Stimulated activated CD4-positive, alpha-beta T cell treated with anti-CD3 and anti-CD28 coated beads, Interleukin-15, amount 100 ng/mL, for 1 hour (primary cell): ENCODE measurements at regions not wholly inside any gene's neighbourhood (a gene's known extent, or its start where the extent isn't known, plus 50 kb on each side); places are given as distances from the start of the nearest gene placed in this dataset.

Experiments
- DNase-seq, 2 donors: peaks; one replicate each; pipeline ENCODE4 v3.0.0-alpha.2; 2020; ENCODE audit warnings: low read depth in 1 of 2, low spot score in 1 of 2

DNA sequence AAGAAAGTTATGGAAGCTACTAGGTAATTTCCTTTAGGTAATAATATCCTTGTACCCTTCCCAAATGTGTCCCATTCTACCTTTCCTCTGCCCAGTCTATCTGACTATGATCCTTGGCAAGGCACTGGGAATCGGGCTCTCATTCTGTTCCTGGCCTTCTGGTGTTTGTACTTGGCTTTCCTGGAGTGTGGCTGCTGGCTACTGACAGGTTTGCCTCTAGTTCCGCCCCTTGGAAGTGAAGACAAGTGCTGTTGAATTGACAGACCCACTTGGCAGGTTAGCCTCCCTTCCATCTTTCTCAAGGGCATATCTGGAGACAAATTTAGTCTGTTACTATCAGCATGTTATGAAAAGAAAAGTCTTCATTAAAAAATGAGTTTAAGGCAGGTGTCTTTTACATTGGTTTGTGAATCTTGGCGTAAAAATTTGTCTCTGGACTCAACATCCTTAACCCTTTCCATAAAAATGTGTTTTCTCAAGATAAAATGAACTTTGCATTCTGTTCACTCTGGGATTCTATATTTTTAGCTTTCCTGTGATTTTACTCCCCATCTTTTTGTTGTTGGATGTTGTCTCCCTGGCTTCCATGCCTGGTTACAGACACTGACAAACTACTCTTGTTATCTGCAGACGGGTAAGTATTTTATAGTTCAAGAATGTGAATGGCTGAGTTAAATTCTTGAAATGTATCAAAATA is 287.4 kb upstream of the PDGFD start:
- no peak for DNase-seq

DNA sequence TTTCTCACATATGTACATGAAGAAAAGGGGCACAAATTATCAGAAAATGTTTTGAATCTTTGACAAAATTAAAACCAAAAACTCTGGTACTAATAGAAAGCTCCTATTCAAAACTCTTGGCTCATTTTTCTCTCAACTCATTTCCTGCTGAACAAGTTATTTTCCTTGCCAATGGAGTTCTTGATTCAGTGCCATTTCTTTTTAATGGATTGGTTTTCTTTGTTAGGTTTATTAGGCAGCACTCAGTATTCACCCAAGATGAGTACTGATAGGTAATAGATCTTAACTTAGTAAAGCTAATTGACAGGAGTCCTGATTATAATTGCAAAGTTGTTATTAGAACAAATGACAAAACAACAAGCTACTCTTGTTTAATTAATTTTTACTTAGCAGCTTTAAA is 279.4 kb upstream of the PDGFD start:
- DNase-seq = no peak

DNA sequence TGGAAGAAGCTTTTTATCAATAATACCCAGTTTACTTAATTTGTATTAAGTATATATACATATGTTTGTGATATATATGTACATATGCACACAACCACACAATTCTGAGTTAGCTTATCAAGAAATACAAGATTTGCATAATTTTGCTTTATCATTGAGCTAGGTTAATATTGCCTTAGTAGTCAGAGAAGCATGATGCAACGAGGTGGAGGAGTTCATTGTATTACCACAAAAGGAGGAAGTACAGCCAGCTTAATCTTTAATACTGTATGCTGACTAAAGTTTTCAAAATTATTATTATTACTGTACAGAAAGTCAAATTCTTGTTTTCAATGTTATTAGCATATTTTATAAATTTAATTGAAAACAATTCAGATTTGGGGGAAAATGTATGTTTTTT is 278.4 kb upstream of the PDGFD start:
- no peak for DNase-seq

DNA sequence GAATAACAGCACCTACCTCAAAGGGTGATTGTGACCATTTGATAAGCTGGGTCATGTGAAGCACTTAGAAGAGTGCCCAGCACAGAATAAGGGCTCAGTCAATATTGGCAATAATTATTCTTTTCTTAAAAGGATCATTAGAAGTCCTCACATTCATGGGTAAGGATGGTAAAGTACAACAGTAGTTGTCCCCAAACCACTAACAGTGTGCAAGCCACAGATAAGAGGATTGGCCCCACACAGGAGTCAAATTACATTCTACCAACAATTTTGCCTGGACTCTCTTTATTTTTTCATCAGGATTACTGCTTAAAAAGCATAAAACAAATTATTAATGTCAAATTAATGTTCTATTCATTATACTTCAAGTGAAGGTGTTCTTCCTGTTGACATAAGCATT is 271.5 kb upstream of the PDGFD start:
- DNase-seq = no peak

DNA sequence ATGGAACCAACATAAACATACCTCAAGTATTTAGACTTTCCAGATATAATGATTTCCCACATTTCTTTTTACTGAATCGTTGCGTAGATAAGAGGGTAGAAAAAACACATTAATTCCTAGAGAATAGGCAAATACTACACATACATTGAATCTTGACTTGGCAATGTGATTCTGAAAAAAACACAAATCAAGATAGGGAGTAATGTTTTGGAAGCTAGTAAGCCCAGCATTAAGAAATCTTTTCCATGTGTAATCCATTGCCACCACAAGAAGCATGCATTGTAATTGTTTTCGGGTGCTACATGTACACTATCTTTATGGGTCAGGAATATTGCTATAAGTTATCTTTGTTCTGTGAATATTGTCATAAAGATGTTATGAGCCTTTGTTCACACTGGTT is 269.8 kb upstream of the PDGFD start:
- DNase-seq = no peak

DNA sequence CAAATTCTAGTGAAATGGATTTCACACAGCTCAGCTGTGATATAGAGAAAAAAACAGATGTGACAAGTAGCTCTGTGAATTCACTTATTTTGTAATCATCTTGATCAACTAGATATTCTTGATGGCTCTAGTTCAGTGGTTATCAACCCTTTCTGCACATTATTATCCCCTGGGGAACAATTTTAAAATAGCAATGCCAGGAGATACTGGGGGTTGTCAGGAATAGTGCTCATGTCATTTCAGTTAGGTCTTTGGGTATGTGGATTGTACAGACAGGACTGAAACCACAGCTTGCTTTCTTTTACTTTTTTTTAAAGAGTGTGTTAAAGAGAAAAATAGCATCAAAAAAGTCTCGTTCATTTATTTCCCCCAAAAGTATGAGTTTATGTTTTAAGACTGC is 269.0 kb upstream of the PDGFD start:
- no peak for DNase-seq

DNA sequence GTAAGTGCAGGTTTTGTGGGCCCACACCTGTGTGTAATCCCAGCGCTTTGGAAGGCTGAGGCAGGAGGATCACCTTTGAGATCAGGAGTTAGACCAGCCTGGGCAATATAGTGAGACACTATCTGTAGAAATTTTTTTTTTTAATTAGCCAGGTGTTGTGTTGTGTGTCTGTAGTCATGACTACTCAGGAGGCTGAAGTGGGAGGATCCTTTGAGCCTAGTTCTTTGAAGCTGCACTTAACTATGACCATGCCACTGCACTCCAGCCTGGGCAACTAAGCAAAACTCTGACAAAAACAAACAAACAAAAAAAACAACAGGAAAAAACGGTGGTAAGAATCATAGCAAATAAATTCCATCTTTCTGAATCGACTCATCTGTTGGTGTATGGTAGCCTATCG is 268.6 kb upstream of the PDGFD start:
- no peak for DNase-seq

DNA sequence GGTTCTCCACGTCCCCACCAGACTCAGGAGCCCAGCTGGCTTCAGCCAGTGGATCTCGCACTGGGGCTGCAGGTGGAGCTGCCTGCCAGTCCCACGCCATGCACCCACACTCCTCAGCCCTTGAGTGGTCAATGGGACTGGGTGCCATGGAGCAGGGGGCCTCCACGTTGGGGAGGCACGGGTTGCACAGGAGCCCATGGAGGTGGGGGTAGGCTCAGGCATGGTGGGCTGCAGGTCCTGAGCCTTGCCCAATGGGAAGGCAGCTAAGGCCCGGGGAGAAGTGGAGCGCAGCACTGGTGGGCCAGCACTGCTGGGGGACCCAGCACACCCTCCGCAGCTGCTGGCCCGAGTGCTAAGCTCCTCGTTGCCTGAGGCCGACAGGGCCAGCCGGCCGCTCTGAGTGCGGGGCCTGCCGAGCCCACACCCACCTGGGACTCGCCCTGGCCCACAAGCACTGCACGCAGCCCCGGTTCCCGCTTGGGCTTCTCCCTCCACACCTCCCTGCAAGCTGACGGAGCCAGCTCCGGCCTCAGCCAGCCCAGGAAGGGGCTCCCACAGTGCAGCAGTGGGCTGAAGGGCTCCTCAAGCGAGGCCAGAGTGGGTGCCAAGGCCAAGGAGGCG is 258.5 kb upstream of the PDGFD start:
- no peak for DNase-seq

DNA sequence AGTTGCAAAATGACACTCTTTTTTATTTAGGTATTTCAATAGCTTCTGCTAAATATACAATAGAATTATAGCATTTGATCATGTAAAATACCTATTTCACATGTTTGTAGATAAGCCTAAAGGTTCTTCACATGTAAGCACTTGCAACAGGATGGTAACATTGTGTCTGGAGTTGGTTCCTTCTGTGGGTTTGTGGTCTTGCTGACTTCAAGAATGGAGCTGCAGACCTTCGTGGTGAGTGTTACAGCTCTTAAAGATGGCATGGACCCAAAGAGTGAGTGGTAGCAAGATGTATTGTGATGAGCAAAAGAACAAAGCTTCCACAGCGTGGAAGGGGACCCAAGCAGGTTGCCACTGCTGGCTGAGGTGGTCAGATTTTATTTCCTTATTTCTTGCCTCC is 246.4 kb upstream of the PDGFD start:
- DNase-seq = no peak

DNA sequence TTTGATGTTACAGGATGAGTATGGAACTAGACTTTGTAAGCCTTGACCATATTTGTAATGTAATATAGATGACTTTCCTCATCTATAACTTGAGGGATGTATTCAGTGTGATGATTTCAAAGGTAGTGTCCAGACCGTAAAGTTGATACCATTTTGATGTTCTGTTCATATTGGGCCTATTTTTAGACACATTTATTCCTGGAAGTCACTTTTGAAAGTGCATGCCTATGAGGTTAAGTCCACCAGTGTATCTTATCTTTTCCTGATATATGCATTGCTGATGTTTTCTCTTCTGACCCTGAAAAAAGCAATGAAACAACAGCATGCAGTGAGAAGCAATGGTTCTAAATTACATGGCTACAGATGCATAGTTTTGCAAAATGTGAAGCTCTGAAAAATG is 244.7 kb upstream of the PDGFD start:
- DNase-seq = no peak

DNA sequence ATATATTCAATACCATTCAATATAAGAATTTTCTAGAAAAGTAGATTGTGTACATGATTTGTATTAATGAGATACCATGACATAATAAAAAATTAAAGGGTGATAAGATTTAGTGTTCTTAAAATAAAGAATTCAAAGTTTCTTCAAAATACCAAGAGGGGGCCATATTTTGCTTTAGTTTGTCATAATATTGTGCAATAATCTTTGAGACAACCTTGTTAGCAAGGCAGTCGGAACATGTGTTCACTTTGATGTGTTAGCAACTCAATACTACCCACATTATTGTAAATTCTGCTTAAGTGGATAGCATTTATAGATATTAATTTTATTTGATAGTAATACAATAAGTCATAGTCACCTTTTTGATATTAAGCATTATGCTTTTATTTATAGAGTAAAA is 241.3 kb upstream of the PDGFD start:
- no peak for DNase-seq

DNA sequence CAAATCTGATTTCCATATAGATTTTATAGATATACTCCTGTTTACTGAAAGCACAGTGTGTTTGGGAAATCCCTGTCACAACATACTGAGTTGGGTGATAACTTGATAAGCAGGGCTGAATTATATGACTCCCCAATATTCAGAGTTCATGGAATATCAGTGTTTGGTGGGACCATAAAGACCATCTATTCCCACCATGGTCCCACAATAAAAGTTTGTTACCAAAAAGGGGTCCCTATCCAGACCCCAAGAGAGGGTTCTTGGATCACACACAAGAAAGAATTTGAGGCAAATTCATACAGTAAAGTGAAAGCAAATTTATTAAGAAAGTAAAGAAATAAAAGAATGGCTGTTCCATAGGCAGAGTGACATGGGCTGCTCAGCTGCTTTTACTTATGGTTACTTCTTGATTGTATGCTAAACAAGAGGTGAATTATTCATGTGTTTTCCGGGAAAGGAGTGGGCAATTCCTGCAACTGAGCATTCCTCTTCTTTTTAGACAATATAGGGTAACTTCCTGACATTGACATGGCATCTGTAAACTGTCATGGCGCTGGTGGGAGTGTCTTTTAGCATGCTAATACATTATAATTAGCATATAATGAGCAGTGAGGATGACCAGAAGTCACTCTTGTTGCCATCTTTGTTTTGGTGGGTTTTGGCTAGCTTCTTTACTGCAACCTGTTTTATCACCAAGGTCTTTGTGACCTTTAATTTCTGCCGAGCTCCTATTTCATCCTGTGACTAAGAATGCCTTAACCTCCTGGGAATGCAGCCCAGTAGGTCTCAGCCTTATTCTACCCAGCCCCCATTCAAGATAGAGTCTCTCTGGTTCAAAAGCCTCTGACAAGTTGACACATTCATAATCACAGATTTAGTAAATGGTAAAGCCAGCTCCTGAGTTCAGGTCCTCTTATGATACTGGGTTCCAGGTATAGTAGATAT is 240.6 kb upstream of the PDGFD start:
- DNase-seq = no peak

DNA sequence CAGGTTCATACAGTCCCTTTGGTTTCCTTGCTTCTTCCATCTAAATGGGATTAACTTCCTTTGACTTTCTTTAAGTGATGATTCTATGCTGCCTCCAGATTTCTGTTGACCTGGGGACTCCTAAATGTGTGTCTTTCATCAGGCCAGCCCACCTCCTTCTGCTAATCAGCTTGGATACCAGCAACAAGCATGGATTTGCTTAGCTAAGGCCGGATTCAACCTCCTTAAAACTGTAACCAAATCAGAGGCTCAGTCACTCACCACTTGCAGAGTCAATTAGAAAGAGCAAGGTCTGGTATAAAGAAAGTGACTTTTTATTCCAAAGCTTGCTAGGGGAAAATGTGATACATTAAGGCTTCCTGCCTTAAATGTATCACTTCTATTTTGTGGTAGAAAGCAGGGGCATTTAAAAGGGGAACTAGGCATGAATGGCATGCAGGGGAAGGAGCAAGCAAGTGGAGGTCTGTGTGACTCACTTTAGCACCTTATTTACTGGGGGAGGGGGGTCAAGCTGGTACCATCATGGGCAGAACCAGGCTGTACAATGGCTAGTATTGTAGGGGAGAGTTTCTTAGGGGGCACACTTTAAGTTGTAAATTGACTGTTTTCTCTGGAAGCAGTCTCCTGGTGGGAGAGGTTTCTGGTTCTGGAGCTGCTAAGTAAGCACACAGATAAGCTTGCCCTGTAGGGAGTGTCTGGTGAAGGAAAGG is 239.0 kb upstream of the PDGFD start:
- DNase-seq = no peak

DNA sequence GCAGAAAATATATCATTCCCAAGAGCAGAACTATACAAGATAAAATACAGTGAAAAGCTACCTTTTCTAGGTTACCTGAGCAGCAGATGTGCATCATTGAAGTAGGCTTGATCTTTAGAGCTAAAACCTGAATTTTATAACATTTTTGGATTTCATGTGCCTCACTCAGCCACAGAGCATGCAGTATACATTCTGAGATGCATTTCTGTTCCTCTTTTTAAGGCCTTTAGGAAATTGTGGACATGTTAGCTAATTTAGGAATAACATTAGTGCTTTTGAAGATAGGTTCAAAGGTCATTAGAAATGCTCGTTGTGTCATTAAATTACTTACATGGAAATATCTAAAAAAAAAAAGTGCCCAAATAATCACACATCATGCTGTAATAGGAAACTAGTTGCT is 230.6 kb upstream of the PDGFD start:
- DNase-seq = no peak

DNA sequence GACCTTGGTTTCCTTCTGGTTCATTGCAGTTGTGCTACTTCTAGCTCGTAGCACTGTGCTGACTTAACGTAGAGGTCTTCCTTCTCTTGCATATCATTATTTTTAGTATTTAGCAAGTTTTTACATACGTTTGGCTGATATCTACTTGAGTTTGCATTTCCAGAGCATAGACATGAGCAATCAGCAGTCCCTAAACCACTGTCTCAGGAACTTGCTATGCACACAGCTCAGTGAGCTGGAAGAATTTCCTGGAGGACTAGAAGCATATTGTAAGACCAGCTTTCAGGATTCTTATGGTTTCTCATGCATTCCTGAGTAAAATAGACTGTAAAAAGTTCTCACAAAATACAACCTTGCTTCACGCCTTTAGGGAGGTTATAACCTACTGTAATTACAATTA is 226.7 kb upstream of the PDGFD start:
- DNase-seq = no peak

DNA sequence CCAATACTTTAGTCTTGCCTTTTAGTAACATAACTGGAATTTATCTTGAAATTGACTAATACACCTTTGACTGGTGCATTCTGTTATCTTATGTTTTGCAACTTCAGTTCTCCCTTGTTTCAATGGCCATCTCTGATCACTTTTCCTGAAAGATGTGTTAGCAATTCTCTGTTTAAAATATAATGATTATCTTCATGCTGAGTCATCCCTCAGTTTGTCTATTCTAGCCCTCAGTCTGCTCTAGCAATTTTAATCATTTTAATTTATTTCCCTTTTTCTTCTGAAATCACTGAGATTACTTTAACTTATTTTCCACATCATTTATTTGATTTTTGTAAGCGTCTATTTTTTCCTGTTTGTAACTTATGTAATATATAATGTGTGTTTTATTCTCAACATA is 221.9 kb upstream of the PDGFD start:
- DNase-seq = no peak

DNA sequence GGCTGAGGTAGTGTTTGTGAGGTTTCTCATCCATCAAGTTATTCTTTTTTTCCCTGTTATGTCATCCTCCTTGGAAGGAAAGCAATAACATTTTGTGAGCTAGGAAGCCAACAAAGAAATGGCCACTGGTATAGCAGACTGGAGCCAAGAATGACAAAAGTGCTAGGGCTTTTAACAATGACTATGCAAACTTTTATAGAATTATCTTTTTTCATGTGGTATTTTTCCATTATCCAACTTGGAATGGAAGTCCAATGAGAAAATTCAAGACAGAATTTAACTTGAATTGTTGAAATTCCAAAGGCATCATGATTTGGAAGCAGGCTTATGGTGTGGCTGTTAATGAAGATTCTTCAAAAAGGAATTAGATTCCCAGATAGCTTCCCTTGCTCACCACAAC is 216.4 kb upstream of the PDGFD start:
- DNase-seq = no peak

DNA sequence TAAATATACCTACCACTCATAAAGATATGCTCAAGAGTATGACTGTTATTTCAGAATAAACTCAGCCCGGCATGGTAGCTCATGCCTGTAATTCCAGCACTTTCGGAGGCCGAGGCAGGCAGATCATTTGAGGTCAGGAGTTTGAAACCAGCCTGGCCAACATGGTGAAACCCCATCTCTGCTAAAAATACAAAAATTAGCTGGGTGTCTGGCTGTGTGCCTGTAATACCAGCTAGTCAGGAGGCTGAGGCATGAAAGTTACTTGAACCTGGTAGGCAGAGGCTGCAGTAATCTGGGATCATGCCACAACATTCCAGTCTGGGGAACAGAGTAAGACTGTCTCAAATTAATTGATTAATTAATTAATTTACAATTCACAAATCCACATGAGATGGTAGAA is 208.2 kb upstream of the PDGFD start:
- DNase-seq = no peak

DNA sequence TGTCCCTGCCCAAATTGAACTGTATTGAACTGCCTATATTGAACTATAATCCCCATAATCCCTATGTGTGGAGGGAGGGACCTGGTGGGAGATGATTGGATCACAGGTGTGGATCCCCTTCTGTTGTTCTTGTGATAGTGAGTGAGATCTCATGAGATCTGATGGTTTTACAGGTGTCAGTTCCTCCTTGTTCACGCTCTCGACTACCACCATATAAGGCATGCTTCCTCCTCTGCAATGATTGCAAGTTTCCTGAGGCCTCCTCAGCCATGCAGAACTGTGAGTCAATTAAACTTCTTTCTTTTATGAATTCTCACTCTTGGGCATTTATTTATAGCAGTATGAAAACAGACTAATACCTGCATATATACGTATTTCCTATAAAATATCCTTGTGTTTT is 206.5 kb upstream of the PDGFD start:
- DNase-seq = no peak

DNA sequence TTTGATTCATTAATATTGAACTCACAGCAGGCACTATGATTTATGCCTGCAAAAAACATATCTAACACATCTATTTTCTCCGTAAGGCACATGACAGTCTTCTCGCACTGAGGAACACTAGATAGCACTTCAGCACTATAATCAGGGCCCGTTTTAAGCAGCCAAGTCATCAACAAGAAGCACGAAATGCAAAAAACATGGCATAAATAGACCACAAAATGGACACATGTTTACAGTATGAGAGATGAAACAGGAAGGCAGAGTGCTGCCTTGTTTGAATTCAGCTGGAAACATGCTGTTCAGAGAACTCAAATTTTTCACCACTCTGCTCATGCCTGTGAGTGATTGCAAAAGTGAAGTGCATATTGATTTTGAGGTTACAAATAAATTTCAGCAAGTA is 205.8 kb upstream of the PDGFD start:
- no peak for DNase-seq

DNA sequence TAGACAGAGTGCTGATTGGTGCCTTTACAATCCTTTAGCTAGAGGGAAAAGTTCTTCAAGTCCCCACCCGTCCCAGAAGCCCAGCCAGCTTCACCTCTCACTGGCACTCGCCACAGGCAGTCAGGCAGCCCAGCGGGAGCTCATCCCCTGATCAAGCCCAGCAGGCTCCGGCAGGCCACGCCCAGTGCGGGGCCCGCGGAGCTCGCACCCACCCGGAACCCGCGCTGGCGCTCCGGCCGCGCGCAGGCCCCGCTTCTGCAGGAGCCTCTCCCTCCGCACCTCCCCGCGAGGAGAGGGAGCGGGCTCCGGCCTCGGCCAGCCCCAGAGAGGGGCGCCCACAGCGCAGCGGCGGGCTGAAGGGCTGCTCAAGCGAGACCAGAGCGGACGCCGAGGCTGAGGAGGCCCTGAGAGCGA is 202.4 kb upstream of the PDGFD start:
- no peak for DNase-seq

DNA sequence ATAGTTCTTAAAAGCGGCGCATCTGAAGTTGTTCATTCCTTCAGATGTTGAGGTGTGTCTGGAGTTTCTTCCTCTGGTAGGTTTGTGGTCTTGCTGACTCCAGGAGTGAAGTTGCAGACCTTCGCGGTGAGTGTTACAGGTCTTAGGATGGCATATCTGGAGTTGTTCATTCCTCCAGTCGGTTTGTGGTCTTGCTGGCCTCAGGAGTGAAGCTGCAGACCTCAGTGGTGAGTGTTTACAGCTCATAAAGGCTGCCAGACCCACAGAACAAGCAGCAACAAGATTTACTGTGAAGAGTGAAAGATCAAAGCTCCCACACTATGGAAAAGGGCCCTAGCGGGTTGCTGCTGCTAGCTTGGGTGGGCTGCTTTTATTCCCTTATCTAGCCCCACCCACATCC is 201.7 kb upstream of the PDGFD start:
- no peak for DNase-seq
